Neural progenitor cell (in vitro differentiated cells): ENCODE measurements at regions not wholly inside any gene's neighbourhood (a gene's known extent, or its start where the extent isn't known, plus 50 kb on each side); places are given as distances from the start of the nearest gene placed in this dataset.

ENCODE experiments used
- DNase-seq: peaks from one replicate; pipeline ENCODE4 v3.0.0-alpha.2; 2016; ENCODE audit warnings: low spot score
- H2AFZ ChIP-seq: fragments of 200-600 bp; sonication (generic); replicated peaks from 2 replicates; pipeline ENCODE4 v1.6.1; 2016; ENCODE audit warnings: antibody characterized with exemption
- H3F3A ChIP-seq: fragments of 200-600 bp; sonication (generic); 2 replicates; pipeline ENCODE4 v1.6.1; 2016; ENCODE audit warnings: antibody characterized with exemption, low read depth
- H3K27ac ChIP-seq: fragments of 200-600 bp; sonication (generic); 2 replicates; pipeline ENCODE4 v1.5.1; 2016; ENCODE audit warnings: mild to moderate bottlenecking
- H3K27me3 ChIP-seq: fragments of 200-600 bp; sonication (generic); 2 replicates; pipeline ENCODE4 v1.6.1; 2016; ENCODE audit warnings: mild to moderate bottlenecking, moderate library complexity
- H3K36me3 ChIP-seq: fragments of 200-600 bp; sonication (generic); 2 replicates; pipeline ENCODE4 v1.5.1; 2016
- H3K4me1 ChIP-seq: fragments of 200-600 bp; sonication (generic); 2 replicates; pipeline ENCODE4 v1.6.1; 2016; ENCODE audit warnings: mixed run types
- H3K4me2 ChIP-seq: fragments of 200-600 bp; sonication (generic); 2 replicates; pipeline ENCODE4 v1.6.1; 2016
- H3K4me3 ChIP-seq: fragments of 200-600 bp; sonication (generic); 2 replicates; pipeline ENCODE4 v1.5.1; 2016
- H3K79me2 ChIP-seq: fragments of 200-600 bp; sonication (generic); 2 replicates; pipeline ENCODE4 v1.6.1; 2016; ENCODE audit warnings: low read depth
- H3K9ac ChIP-seq: fragments of 200-600 bp; sonication (generic); 2 replicates; pipeline ENCODE4 v1.6.1; 2016
- H3K9me3 ChIP-seq: fragments of 200-600 bp; sonication (generic); 2 replicates; pipeline ENCODE4 v1.5.1; 2016; ENCODE audit warnings: low read depth
- H4K20me1 ChIP-seq: fragments of 200-600 bp; sonication (generic); 2 replicates; pipeline ENCODE4 v1.6.1; 2016; ENCODE audit warnings: low read depth
- H3K27ac Mint-ChIP-seq: 3 replicates; pipeline ENCODE4 v1.8.0; 2021; ENCODE audit warnings: mixed read lengths
- H3K27me3 Mint-ChIP-seq: 2 replicates; pipeline ENCODE4 v1.8.0; 2022; ENCODE audit warnings: low read depth, mild to moderate bottlenecking, inconsistent platforms, moderate library complexity, mixed read lengths; ENCODE audit not compliant: insufficient read depth
- H3K36me3 Mint-ChIP-seq: 3 replicates; pipeline ENCODE4 v1.8.0; 2021; ENCODE audit warnings: mixed read lengths
- H3K4me1 Mint-ChIP-seq: 3 replicates; pipeline ENCODE4 v1.8.0; 2021; ENCODE audit warnings: mixed read lengths
- H3K4me3 Mint-ChIP-seq: 3 replicates; pipeline ENCODE4 v1.8.0; 2021; ENCODE audit warnings: mild to moderate bottlenecking, moderate library complexity, mixed read lengths
- H3K9me3 Mint-ChIP-seq: 3 replicates; pipeline ENCODE4 v1.8.0; 2020; ENCODE audit warnings: mixed read lengths
- EZH2 ChIP-seq: fragments of 200-600 bp; sonication (generic); IDR thresholded peaks from 2 replicates; pipeline ENCODE4 v1.6.1; 2017; ENCODE audit warnings: antibody characterized with exemption, mild to moderate bottlenecking, moderate library complexity
- EZH2phosphoT487 ChIP-seq: fragments of 200-600 bp; sonication (generic); IDR thresholded peaks from 2 replicates; pipeline ENCODE4 v1.6.1; 2017; ENCODE audit warnings: antibody characterized with exemption
- TF ChIP-seq, protein P1 (sequence below): fragments of 200-600 bp; sonication (generic); IDR thresholded peaks from 2 replicates; pipeline ENCODE4 v1.5.1; 2017; ENCODE audit warnings: antibody characterized with exemption, mild to moderate bottlenecking

DNA sequence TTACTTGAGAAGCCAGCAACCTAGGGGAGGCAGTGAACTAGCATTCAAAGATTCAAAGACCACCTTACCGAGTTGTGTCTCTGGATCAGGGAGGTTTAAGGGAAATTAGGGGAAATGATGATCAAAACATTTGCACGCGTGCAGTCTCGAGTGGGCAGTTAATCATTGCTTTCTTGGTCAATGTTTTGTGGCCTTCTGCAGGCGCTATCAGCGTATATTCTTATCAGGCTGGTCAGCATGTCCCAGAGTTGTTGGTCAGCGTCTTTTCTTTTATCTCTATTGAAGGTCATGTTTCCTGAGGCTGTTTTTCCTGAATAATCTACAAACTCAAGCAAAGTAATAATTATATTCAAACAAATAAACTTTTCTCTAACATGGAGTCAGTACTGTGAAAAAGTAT is 84.0 kb upstream of the ZNF81 start:
- no peak for DNase-seq
- Mint-ChIP-seq H3K4me3 (no peak overlapping the region), H3K27ac (no peak overlapping the region), H3K4me1 (no peaks in the 10 kb centered on the region), H3K36me3 (no peaks in the 10 kb centered on the region), H3K27me3 (no peaks in the 10 kb centered on the region), H3K9me3 (no peaks in the 10 kb centered on the region)
- Histone ChIP-seq H2AFZ (no peak overlapping the region), H3K27me3 (no peaks in the 10 kb centered on the region), H3K4me1 (no peaks in the 10 kb centered on the region), H3K9me3 (no peaks in the 10 kb centered on the region), H3K27ac (no peak overlapping the region), H3K36me3 (no peaks in the 10 kb centered on the region), H3K79me2 (no peaks in the 10 kb centered on the region), H3F3A (no peaks in the 10 kb centered on the region), H3K9ac (no peak overlapping the region), H3K4me2 (no peak overlapping the region), H3K4me3 (no peak overlapping the region), H4K20me1 (no peaks in the 10 kb centered on the region)
- TF ChIP-seq EZH2phosphoT487 (no peak), EZH2 (no peak)
- TF ChIP-seq, protein P1, sequence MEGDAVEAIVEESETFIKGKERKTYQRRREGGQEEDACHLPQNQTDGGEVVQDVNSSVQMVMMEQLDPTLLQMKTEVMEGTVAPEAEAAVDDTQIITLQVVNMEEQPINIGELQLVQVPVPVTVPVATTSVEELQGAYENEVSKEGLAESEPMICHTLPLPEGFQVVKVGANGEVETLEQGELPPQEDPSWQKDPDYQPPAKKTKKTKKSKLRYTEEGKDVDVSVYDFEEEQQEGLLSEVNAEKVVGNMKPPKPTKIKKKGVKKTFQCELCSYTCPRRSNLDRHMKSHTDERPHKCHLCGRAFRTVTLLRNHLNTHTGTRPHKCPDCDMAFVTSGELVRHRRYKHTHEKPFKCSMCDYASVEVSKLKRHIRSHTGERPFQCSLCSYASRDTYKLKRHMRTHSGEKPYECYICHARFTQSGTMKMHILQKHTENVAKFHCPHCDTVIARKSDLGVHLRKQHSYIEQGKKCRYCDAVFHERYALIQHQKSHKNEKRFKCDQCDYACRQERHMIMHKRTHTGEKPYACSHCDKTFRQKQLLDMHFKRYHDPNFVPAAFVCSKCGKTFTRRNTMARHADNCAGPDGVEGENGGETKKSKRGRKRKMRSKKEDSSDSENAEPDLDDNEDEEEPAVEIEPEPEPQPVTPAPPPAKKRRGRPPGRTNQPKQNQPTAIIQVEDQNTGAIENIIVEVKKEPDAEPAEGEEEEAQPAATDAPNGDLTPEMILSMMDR, result no peak

DNA sequence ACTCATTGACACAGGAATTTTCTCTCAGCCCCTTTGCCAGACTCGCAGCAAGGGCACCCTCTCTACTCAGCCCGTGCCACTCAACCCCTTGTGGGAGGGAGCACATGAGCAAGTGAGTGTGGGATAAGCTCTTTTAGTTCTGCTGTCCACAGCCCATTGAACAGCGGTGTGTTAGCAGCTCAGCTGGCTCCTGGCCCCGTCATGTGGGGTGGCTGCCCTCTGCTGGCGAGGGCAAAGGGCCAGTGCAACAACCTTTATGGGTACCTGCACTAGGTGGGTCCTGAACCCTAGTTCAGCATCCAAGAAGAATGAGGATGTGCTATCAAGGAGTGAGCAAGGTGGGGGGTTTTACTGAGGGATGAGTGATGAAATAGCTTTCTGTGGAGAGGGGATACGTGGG is 85.0 kb upstream of the ZNF81 start:
- Mint-ChIP-seq H3K27me3 (no peaks in the 10 kb centered on the region), H3K4me3 (no peak overlapping the region), H3K9me3 (no peaks in the 10 kb centered on the region), H3K27ac (no peak overlapping the region), H3K4me1 (no peaks in the 10 kb centered on the region), H3K36me3 (no peaks in the 10 kb centered on the region)
- Histone ChIP-seq H4K20me1 (no peaks in the 10 kb centered on the region), H3K79me2 (no peaks in the 10 kb centered on the region), H3F3A (no peaks in the 10 kb centered on the region), H3K4me1 (no peaks in the 10 kb centered on the region), H3K4me2 (no peak overlapping the region), H2AFZ (no peak overlapping the region), H3K27me3 (no peaks in the 10 kb centered on the region), H3K36me3 (no peaks in the 10 kb centered on the region), H3K9me3 (no peaks in the 10 kb centered on the region), H3K27ac (no peak overlapping the region), H3K9ac (no peak overlapping the region), H3K4me3 (no peak overlapping the region)
- DNase-seq, result peak; percentile 53
- no peak for TF ChIP-seq EZH2
- TF ChIP-seq, protein P1, result peak; percentile 56

DNA sequence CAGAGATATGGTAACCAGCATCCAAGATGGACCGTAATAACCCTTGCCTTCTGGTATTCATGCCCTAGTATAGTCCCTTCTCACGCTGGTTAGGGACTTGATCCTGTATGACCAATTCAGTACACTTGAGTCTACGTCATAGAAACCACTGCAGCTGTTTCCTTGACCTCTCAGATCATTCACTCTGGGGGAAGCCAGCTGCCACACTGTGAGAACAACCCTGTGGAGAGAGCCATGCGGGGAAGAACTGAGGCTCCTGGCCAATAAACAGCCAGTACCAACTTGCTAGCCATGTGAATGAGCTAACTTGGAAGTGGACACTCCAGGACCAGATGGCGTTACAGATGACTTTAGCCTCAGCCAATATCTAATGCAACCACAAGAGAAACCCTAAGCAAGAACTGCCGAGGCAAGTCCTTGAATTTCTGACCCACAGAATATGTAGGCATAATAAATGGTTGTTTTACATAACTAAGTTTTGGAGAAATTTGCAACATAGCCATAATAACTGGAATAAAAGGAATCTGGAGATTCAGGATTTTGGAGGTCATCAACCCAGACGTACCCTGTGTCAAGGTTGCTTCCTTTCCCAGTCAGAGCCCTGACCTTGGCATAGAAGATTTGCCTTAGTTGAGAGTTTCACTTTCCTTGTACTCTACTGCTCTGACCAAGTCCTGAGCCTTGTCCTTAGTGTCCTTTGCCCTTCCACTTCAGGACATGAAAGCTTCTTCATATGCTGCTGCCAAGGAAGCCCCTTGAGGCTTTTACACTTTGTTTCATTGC is 87.3 kb upstream of the ZNF81 start:
- Histone ChIP-seq H3F3A (no peaks in the 10 kb centered on the region), H3K27ac (no peak overlapping the region), H4K20me1 (no peaks in the 10 kb centered on the region), H3K9me3 (no peaks in the 10 kb centered on the region), H2AFZ (no peak overlapping the region), H3K4me3 (no peak overlapping the region), H3K79me2 (no peaks in the 10 kb centered on the region), H3K4me2 (no peak overlapping the region), H3K36me3 (no peaks in the 10 kb centered on the region), H3K9ac (no peak overlapping the region), H3K4me1 (no peaks in the 10 kb centered on the region), H3K27me3 (no peaks in the 10 kb centered on the region)
- DNase-seq, result no peak
- Mint-ChIP-seq H3K4me3 (no peak overlapping the region), H3K27me3 (no peaks in the 10 kb centered on the region), H3K36me3 (no peaks in the 10 kb centered on the region), H3K27ac (no peak overlapping the region), H3K9me3 (no peaks in the 10 kb centered on the region), H3K4me1 (no peaks in the 10 kb centered on the region)
- no peak for TF ChIP-seq EZH2phosphoT487
- no peak for TF ChIP-seq EZH2
- TF ChIP-seq, protein P1, result no peak
